Panc1 (cell line): ENCODE measurements at regions not wholly inside any gene's neighbourhood (a gene's known extent, or its start where the extent isn't known, plus 50 kb on each side); places are given as distances from the start of the nearest gene placed in this dataset.

ENCODE experiments used
- TCF7L2 ChIP-seq: IDR thresholded peaks from 2 replicates; pipeline ENCODE4 v1.6.1; 2011; ENCODE audit warnings: mild to moderate bottlenecking, low read depth, low read length, inconsistent platforms
- TF ChIP-seq, protein P1 (sequence below), 2 experiments: IDR thresholded peaks; 2 replicates each; pipeline ENCODE4 v1.6.1; 2011 to 2012; ENCODE audit warnings: low read depth in 2 of 2, control low read depth in 1 of 2, low read length in 1 of 2, mild to moderate bottlenecking in 1 of 2, moderate library complexity in 1 of 2; ENCODE audit not compliant: insufficient read depth in 1 of 2

DNA sequence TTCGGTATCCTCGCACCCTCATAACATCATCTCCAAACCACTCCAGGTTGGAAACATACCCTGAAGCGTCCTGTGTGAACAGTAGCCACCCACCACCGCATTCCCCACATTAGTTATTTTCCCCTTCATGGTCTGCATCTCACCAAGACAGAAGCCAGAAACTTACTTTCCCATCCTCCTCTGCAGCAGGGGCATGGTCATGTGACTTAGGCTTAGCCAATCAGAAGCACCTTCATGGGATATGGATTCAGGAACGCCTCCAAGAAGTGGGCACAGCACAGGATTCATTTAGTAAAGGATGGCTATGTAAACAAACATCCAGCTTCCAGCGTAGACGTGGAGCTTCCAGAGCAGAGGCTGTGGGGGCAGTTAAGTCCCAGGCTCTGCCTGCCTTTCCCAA is 130.3 kb downstream of the AXIN2 start:
- no peak for TF ChIP-seq TCF7L2
- TF ChIP-seq, protein P1, sequence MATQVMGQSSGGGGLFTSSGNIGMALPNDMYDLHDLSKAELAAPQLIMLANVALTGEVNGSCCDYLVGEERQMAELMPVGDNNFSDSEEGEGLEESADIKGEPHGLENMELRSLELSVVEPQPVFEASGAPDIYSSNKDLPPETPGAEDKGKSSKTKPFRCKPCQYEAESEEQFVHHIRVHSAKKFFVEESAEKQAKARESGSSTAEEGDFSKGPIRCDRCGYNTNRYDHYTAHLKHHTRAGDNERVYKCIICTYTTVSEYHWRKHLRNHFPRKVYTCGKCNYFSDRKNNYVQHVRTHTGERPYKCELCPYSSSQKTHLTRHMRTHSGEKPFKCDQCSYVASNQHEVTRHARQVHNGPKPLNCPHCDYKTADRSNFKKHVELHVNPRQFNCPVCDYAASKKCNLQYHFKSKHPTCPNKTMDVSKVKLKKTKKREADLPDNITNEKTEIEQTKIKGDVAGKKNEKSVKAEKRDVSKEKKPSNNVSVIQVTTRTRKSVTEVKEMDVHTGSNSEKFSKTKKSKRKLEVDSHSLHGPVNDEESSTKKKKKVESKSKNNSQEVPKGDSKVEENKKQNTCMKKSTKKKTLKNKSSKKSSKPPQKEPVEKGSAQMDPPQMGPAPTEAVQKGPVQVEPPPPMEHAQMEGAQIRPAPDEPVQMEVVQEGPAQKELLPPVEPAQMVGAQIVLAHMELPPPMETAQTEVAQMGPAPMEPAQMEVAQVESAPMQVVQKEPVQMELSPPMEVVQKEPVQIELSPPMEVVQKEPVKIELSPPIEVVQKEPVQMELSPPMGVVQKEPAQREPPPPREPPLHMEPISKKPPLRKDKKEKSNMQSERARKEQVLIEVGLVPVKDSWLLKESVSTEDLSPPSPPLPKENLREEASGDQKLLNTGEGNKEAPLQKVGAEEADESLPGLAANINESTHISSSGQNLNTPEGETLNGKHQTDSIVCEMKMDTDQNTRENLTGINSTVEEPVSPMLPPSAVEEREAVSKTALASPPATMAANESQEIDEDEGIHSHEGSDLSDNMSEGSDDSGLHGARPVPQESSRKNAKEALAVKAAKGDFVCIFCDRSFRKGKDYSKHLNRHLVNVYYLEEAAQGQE (IDR thresholded peaks at IDR 0.05; ENCODE audit: insufficient read depth in 1 of 2, low read depth in 2 of 2, low read length in 1 of 2): no peak
